ENCODE measurements at regions not wholly inside any gene's neighbourhood (a gene's known extent, or its start where the extent isn't known, plus 50 kb on each side); places are given as distances from the start of the nearest gene placed in this dataset.

GRCh38 chr4:186917136-186917535 is 193.5 kb upstream of the FAT1 start:
- CTCF ChIA-PET: no interaction called here
- H3K9me3 Mint-ChIP-seq: no peaks in the 10 kb centered on the region
- H3K4me1 Mint-ChIP-seq (ENCODE audit: low read depth): no peaks in the 10 kb centered on the region
- H3K36me3 Mint-ChIP-seq (ENCODE audit: low read depth): no peaks in the 10 kb centered on the region
- intact Hi-C loops (cut with micrococcal nuclease): no loop called here
- H3K4me3 Mint-ChIP-seq: no peak overlapping the region
- no peak for DNase-seq
- H3K27me3 Mint-ChIP-seq (ENCODE audit: low read depth): no peaks in the 10 kb centered on the region
- no peak overlapping the region for H3K27ac Mint-ChIP-seq

GRCh38 chr4:186918466-186918865 is 194.8 kb upstream of the FAT1 start:
- H3K4me3 Mint-ChIP-seq: no peak overlapping the region
- H3K4me1 Mint-ChIP-seq (ENCODE audit: low read depth): no peaks in the 10 kb centered on the region
- no peak for DNase-seq
- H3K9me3 Mint-ChIP-seq: no peaks in the 10 kb centered on the region
- H3K27ac Mint-ChIP-seq: no peak overlapping the region
- CTCF ChIA-PET: interaction anchor here (0.7 kb wide), 1 partner anchor 1962 kb away, joined by 4 read pairs; no protein-coding TSS in a partner anchor
- intact Hi-C loops (cut with micrococcal nuclease): no loop called here
- no peaks in the 10 kb centered on the region for H3K36me3 Mint-ChIP-seq (ENCODE audit: low read depth)
- no peaks in the 10 kb centered on the region for H3K27me3 Mint-ChIP-seq (ENCODE audit: low read depth)

GRCh38 chr4:186919340-186919739 is 195.7 kb upstream of the FAT1 start:
- intact Hi-C loops (cut with micrococcal nuclease): no loop called here
- Mint-ChIP-seq H3K4me1 (ENCODE audit: low read depth) (no peaks in the 10 kb centered on the region), H3K27ac (no peak overlapping the region), H3K4me3 (no peak overlapping the region), H3K36me3 (ENCODE audit: low read depth) (no peaks in the 10 kb centered on the region), H3K9me3 (peaks cover 2% of the 10 kb centered on the region), H3K27me3 (ENCODE audit: low read depth) (no peaks in the 10 kb centered on the region)
- CTCF ChIA-PET: no interaction called here
- DNase-seq: no peak

GRCh38 chr4:186920483-186920882 is 196.8 kb upstream of the FAT1 start:
- peaks cover 6% of the 10 kb centered on the region for H3K9me3 Mint-ChIP-seq
- intact Hi-C loops (cut with micrococcal nuclease): no loop called here
- H3K4me1 Mint-ChIP-seq (ENCODE audit: low read depth): no peaks in the 10 kb centered on the region
- H3K27ac Mint-ChIP-seq: peak overlapping the region; percentile 18
- CTCF ChIA-PET: no interaction called here
- DNase-seq: no peak
- no peaks in the 10 kb centered on the region for H3K36me3 Mint-ChIP-seq (ENCODE audit: low read depth)
- H3K4me3 Mint-ChIP-seq: no peak overlapping the region
- H3K27me3 Mint-ChIP-seq (ENCODE audit: low read depth): no peaks in the 10 kb centered on the region

- Mint-ChIP-seq H3K4me3 (no peak overlapping the region), H3K36me3 (ENCODE audit: low read depth) (no peaks in the 10 kb centered on the region), H3K27me3 (ENCODE audit: low read depth) (no peaks in the 10 kb centered on the region), H3K27ac (no peak overlapping the region), H3K4me1 (ENCODE audit: low read depth) (no peaks in the 10 kb centered on the region), H3K9me3 (peaks cover 6% of the 10 kb centered on the region)
- CTCF ChIA-PET: no interaction called here
- intact Hi-C loops (cut with micrococcal nuclease): no loop called here
- DNase-seq: no peak
Measured at GRCh38 chr4:186920992-186921391, 197.3 kb upstream of the FAT1 start.

- no peak for DNase-seq
- Mint-ChIP-seq H3K9me3 (peaks cover 6% of the 10 kb centered on the region), H3K27me3 (ENCODE audit: low read depth) (no peaks in the 10 kb centered on the region), H3K36me3 (ENCODE audit: low read depth) (no peaks in the 10 kb centered on the region), H3K4me3 (no peak overlapping the region), H3K27ac (no peak overlapping the region), H3K4me1 (ENCODE audit: low read depth) (no peaks in the 10 kb centered on the region)
- intact Hi-C loops (cut with micrococcal nuclease): no loop called here
- CTCF ChIA-PET: no interaction called here
Measured at GRCh38 chr4:186924723-186925122, 201.1 kb upstream of the FAT1 start.

GRCh38 chr4:186927624-186928023 is 204.0 kb upstream of the FAT1 start:
- no peak overlapping the region for H3K27ac Mint-ChIP-seq
- H3K4me1 Mint-ChIP-seq (ENCODE audit: low read depth): no peaks in the 10 kb centered on the region
- H3K36me3 Mint-ChIP-seq (ENCODE audit: low read depth): no peaks in the 10 kb centered on the region
- intact Hi-C loops (cut with micrococcal nuclease): no loop called here
- CTCF ChIA-PET: no interaction called here
- H3K27me3 Mint-ChIP-seq (ENCODE audit: low read depth): no peaks in the 10 kb centered on the region
- no peak overlapping the region for H3K4me3 Mint-ChIP-seq
- no peak for DNase-seq
- H3K9me3 Mint-ChIP-seq: peaks cover 8% of the 10 kb centered on the region

- CTCF ChIA-PET: no interaction called here
Measured at GRCh38 chr4:186930024-186930423, 206.4 kb upstream of the FAT1 start.

GRCh38 chr4:186931519-186931918 is 207.9 kb upstream of the FAT1 start:
- intact Hi-C loops (cut with micrococcal nuclease): no loop called here
- Mint-ChIP-seq H3K9me3 (peaks cover 2% of the 10 kb centered on the region), H3K36me3 (ENCODE audit: low read depth) (no peaks in the 10 kb centered on the region), H3K4me3 (no peak overlapping the region), H3K27ac (no peak overlapping the region), H3K27me3 (ENCODE audit: low read depth) (no peaks in the 10 kb centered on the region), H3K4me1 (ENCODE audit: low read depth) (no peaks in the 10 kb centered on the region)
- DNase-seq: no peak
- CTCF ChIA-PET: interaction anchor here (0.6 kb wide), 1 partner anchor 302 kb away, joined by 3 read pairs; no protein-coding TSS in a partner anchor

More at GRCh38 chr4:186930024-186930423, 206.4 kb upstream of the FAT1 start:
- no peak overlapping the region for H3K4me3 Mint-ChIP-seq
- H3K27ac Mint-ChIP-seq: no peak overlapping the region
- DNase-seq: no peak
- intact Hi-C loops (cut with micrococcal nuclease): no loop called here
- H3K27me3 Mint-ChIP-seq (ENCODE audit: low read depth): no peaks in the 10 kb centered on the region
- no peaks in the 10 kb centered on the region for H3K4me1 Mint-ChIP-seq (ENCODE audit: low read depth)
- H3K36me3 Mint-ChIP-seq (ENCODE audit: low read depth): no peaks in the 10 kb centered on the region
- H3K9me3 Mint-ChIP-seq: peaks cover 2% of the 10 kb centered on the region

GRCh38 chr4:186932196-186932595 is 208.5 kb upstream of the FAT1 start:
- H3K36me3 Mint-ChIP-seq (ENCODE audit: low read depth): no peaks in the 10 kb centered on the region
- peaks cover 2% of the 10 kb centered on the region for H3K9me3 Mint-ChIP-seq
- no peak overlapping the region for H3K27ac Mint-ChIP-seq
- intact Hi-C loops (cut with micrococcal nuclease): no loop called here
- no peak overlapping the region for H3K4me3 Mint-ChIP-seq
- no peaks in the 10 kb centered on the region for H3K27me3 Mint-ChIP-seq (ENCODE audit: low read depth)
- DNase-seq: no peak
- H3K4me1 Mint-ChIP-seq (ENCODE audit: low read depth): no peaks in the 10 kb centered on the region
- CTCF ChIA-PET: no interaction called here

- intact Hi-C loops (cut with micrococcal nuclease): no loop called here
- no peak overlapping the region for H3K27ac Mint-ChIP-seq
- no peaks in the 10 kb centered on the region for H3K36me3 Mint-ChIP-seq (ENCODE audit: low read depth)
Measured at GRCh38 chr4:186932631-186933187, 209.1 kb upstream of the FAT1 start.

GRCh38 chr4:186934244-186934643 is 210.6 kb upstream of the FAT1 start:
- Mint-ChIP-seq H3K4me1 (ENCODE audit: low read depth) (no peaks in the 10 kb centered on the region), H3K4me3 (no peak overlapping the region), H3K27me3 (ENCODE audit: low read depth) (no peaks in the 10 kb centered on the region), H3K36me3 (ENCODE audit: low read depth) (no peaks in the 10 kb centered on the region), H3K27ac (no peak overlapping the region), H3K9me3 (peaks cover 7% of the 10 kb centered on the region)
- CTCF ChIA-PET: no interaction called here
- intact Hi-C loops (cut with micrococcal nuclease): no loop called here
- DNase-seq: no peak

More at GRCh38 chr4:186932631-186933187, 209.1 kb upstream of the FAT1 start:
- no peak for DNase-seq
- H3K4me3 Mint-ChIP-seq: no peak overlapping the region
- no peaks in the 10 kb centered on the region for H3K4me1 Mint-ChIP-seq (ENCODE audit: low read depth)
- CTCF ChIA-PET: no interaction called here
- H3K9me3 Mint-ChIP-seq: peaks cover 2% of the 10 kb centered on the region
- no peaks in the 10 kb centered on the region for H3K27me3 Mint-ChIP-seq (ENCODE audit: low read depth)

GRCh38 chr4:186934841-186935443 is 211.3 kb upstream of the FAT1 start:
- H3K27ac Mint-ChIP-seq: no peak overlapping the region
- CTCF ChIA-PET: no interaction called here
- peaks cover 7% of the 10 kb centered on the region for H3K9me3 Mint-ChIP-seq
- no peaks in the 10 kb centered on the region for H3K36me3 Mint-ChIP-seq (ENCODE audit: low read depth)
- intact Hi-C loops (cut with micrococcal nuclease): no loop called here
- no peaks in the 10 kb centered on the region for H3K27me3 Mint-ChIP-seq (ENCODE audit: low read depth)
- H3K4me3 Mint-ChIP-seq: no peak overlapping the region
- no peaks in the 10 kb centered on the region for H3K4me1 Mint-ChIP-seq (ENCODE audit: low read depth)
- DNase-seq: no peak

All from activated naive CD4-positive, alpha-beta T cell treated with anti-CD3 and anti-CD28 coated beads for 36 hours (primary cell).